Astrocyte (in vitro differentiated cells and primary cell): ENCODE measurements at regions not wholly inside any gene's neighbourhood (a gene's known extent, or its start where the extent isn't known, plus 50 kb on each side); places are given as distances from the start of the nearest gene placed in this dataset.

Experiments used
- DNase-seq: peaks from one replicate; pipeline ENCODE4 v3.0.0-alpha.2; 2010; ENCODE audit warnings: low read depth
- FAIRE-seq: peaks from 2 replicates; lab custom pipeline; 2011; peaks lifted over from hg19 to GRCh38; lab: Jason Lieb, UNC
- H2AFZ ChIP-seq: 2 replicates; pipeline ENCODE4 v1.6.0; 2012; ENCODE audit warnings: low read depth, low read length, inconsistent platforms
- H3K27ac ChIP-seq: 2 replicates; pipeline ENCODE4 v1.5.1; 2011; ENCODE audit warnings: low read depth, low read length, inconsistent platforms
- H3K27me3 ChIP-seq: 2 replicates; pipeline ENCODE4 v1.6.0; 2011; ENCODE audit warnings: low read length, inconsistent platforms; ENCODE audit not compliant: insufficient read depth
- H3K36me3 ChIP-seq: 2 replicates; pipeline ENCODE4 v1.5.1; 2011; ENCODE audit warnings: low read length, inconsistent platforms; ENCODE audit not compliant: insufficient read depth
- H3K4me1 ChIP-seq: 2 replicates; pipeline ENCODE4 v1.5.1; 2011; ENCODE audit warnings: low read length, inconsistent platforms; ENCODE audit not compliant: insufficient read depth
- H3K4me2 ChIP-seq: 2 replicates; pipeline ENCODE4 v1.6.0; 2012; ENCODE audit warnings: low read length, inconsistent platforms
- H3K4me3 ChIP-seq: 2 replicates; pipeline ENCODE4 v1.5.1; 2011; ENCODE audit warnings: low read depth, mild to moderate bottlenecking, low read length, inconsistent platforms; ENCODE audit not compliant: insufficient read depth
- H3K79me2 ChIP-seq: 2 replicates; pipeline ENCODE4 v1.6.0; 2012; ENCODE audit warnings: mild to moderate bottlenecking, low read length, inconsistent platforms; ENCODE audit not compliant: insufficient read depth
- H3K9ac ChIP-seq: 2 replicates; pipeline ENCODE4 v1.6.0; 2012; ENCODE audit warnings: mild to moderate bottlenecking, low read length, inconsistent platforms
- H3K9me3 ChIP-seq: 2 replicates; pipeline ENCODE4 v1.5.1; 2012; ENCODE audit warnings: low read depth, mild to moderate bottlenecking, low read length, inconsistent platforms; ENCODE audit not compliant: insufficient read depth
- H4K20me1 ChIP-seq: 2 replicates; pipeline ENCODE4 v1.6.0; 2012; ENCODE audit warnings: low read length, inconsistent platforms; ENCODE audit not compliant: insufficient read depth
- H3K27ac Mint-ChIP-seq: one replicate; pipeline ENCODE4 v1.8.0; 2021; ENCODE audit warnings: mild to moderate bottlenecking, mixed read lengths; ENCODE audit not compliant: unreplicated experiment
- H3K27me3 Mint-ChIP-seq: one replicate; pipeline ENCODE4 v1.8.0; 2021; ENCODE audit warnings: low read depth, mixed read lengths; ENCODE audit not compliant: unreplicated experiment
- H3K36me3 Mint-ChIP-seq: one replicate; pipeline ENCODE4 v1.8.0; 2021; ENCODE audit warnings: low read depth, mixed read lengths; ENCODE audit not compliant: unreplicated experiment
- H3K4me1 Mint-ChIP-seq: one replicate; pipeline ENCODE4 v1.8.0; 2021; ENCODE audit warnings: low read depth, mixed read lengths; ENCODE audit not compliant: unreplicated experiment
- H3K4me3 Mint-ChIP-seq: one replicate; pipeline ENCODE4 v1.8.0; 2021; ENCODE audit warnings: mild to moderate bottlenecking, moderate library complexity, mixed read lengths; ENCODE audit not compliant: unreplicated experiment
- H3K9me3 Mint-ChIP-seq: one replicate; pipeline ENCODE4 v1.8.0; 2021; ENCODE audit warnings: mild to moderate bottlenecking, mixed read lengths; ENCODE audit not compliant: unreplicated experiment
- CTCF ChIP-seq: IDR thresholded peaks from 2 replicates; pipeline ENCODE4 v1.5.1; 2011; ENCODE audit warnings: low read depth, mild to moderate bottlenecking, inconsistent platforms, low read length, moderate library complexity; ENCODE audit not compliant: insufficient read depth
- EZH2 ChIP-seq: IDR thresholded peaks from 2 replicates; pipeline ENCODE4 v1.6.1; 2012; ENCODE audit warnings: mild to moderate bottlenecking, low read length, inconsistent platforms; ENCODE audit not compliant: insufficient read depth

- H3K79me2 ChIP-seq = no peaks in the 10 kb centered on the region
- Mint-ChIP-seq H3K4me1 (no peaks in the 10 kb centered on the region), H3K9me3 (peaks cover under 1% of the 10 kb centered on the region), H3K4me3 (no peak overlapping the region), H3K36me3 (no peaks in the 10 kb centered on the region), H3K27me3 (no peaks in the 10 kb centered on the region), H3K27ac (no peak overlapping the region)
- no peak overlapping the region for H3K27ac ChIP-seq
- no peak overlapping the region for H2AFZ ChIP-seq
- no peak overlapping the region for H3K4me2 ChIP-seq
- H3K36me3 ChIP-seq = no peaks in the 10 kb centered on the region
- TF ChIP-seq CTCF (no peak), EZH2 (no peak)
- FAIRE-seq = no peak
- no peaks in the 10 kb centered on the region for H3K27me3 ChIP-seq
- no peak for DNase-seq
- H4K20me1 ChIP-seq = no peaks in the 10 kb centered on the region
- no peak overlapping the region for H3K4me3 ChIP-seq
- H3K4me1 ChIP-seq = no peaks in the 10 kb centered on the region
- H3K9ac ChIP-seq = no peak overlapping the region
- H3K9me3 ChIP-seq = peaks cover 2% of the 10 kb centered on the region
These were observed 589.8 kb upstream of the CYLC2 start for GRCh38 chr9:102405218-102405867.

GRCh38 chr9:102403514-102403913, 591.6 kb upstream of the CYLC2 start:
- no peak for FAIRE-seq
- H3K79me2 ChIP-seq = no peaks in the 10 kb centered on the region

More at GRCh38 chr9:102403514-102403913, 591.6 kb upstream of the CYLC2 start:
- no peak overlapping the region for H3K4me2 ChIP-seq
- Mint-ChIP-seq H3K36me3 (no peaks in the 10 kb centered on the region), H3K27me3 (no peaks in the 10 kb centered on the region), H3K4me1 (no peaks in the 10 kb centered on the region), H3K9me3 (no peaks in the 10 kb centered on the region), H3K27ac (no peak overlapping the region), H3K4me3 (no peak overlapping the region)
- no peak overlapping the region for H3K9ac ChIP-seq
- H3K36me3 ChIP-seq = no peaks in the 10 kb centered on the region
- no peak for DNase-seq
- TF ChIP-seq CTCF (no peak), EZH2 (no peak)
- H3K9me3 ChIP-seq = no peaks in the 10 kb centered on the region
- no peaks in the 10 kb centered on the region for H3K4me1 ChIP-seq
- H3K27me3 ChIP-seq = no peaks in the 10 kb centered on the region
- no peak overlapping the region for H3K27ac ChIP-seq
- no peak overlapping the region for H2AFZ ChIP-seq
- no peaks in the 10 kb centered on the region for H4K20me1 ChIP-seq
- H3K4me3 ChIP-seq = no peak overlapping the region
